ENCODE measurements at regions not wholly inside any gene's neighbourhood (a gene's known extent, or its start where the extent isn't known, plus 50 kb on each side); places are given as distances from the start of the nearest gene placed in this dataset.
"Not testable (repeated sequence)": the region's sequence is repeated elsewhere in the genome, so short reads cannot be mapped to it uniquely, and the experiment has no call there.

- H3K9ac ChIP-seq (ENCODE audit: insufficient read depth in 1 of 2, low read depth in 2 of 2, low read length in 2 of 2), result no peak overlapping the region
- H3K9me1 ChIP-seq (ENCODE audit: control insufficient read depth, insufficient read depth, low read length), result no peaks in the 10 kb centered on the region
- no peak for ATAC-seq
- no peak for DNase-seq (ENCODE audit: extremely low read depth in 1 of 4, low spot score in 3 of 4)
- no peak overlapping the region for H2AFZ ChIP-seq (ENCODE audit: low read depth, low read length)
- no peaks in the 10 kb centered on the region for H3K4me1 ChIP-seq (replicated peaks in 1 of 2; ENCODE audit: control insufficient read depth in 2 of 2, insufficient read depth in 2 of 2, low read length in 2 of 2)
- H3K36me3 ChIP-seq (ENCODE audit: control insufficient read depth, insufficient read depth, low read length), result no peaks in the 10 kb centered on the region
- no TSS peak for BruUV-seq (replicated peaks)
- H3K4me3 ChIP-seq, result no peak overlapping the region
- FAIRE-seq, result no peak
- no peaks in the 10 kb centered on the region for H4K20me1 ChIP-seq (replicated peaks; ENCODE audit: control insufficient read depth, insufficient read depth, low read length)
- H3K9me3 ChIP-seq (replicated peaks; ENCODE audit: control insufficient read depth, insufficient read depth, low read depth, low read length), result no peaks in the 10 kb centered on the region
- intact Hi-C loops (cut with micrococcal nuclease) (no loop called here), in situ Hi-C loops (cut with MboI) (no loop called here)
- WGBS (ENCODE audit: insufficient coverage, low coverage, missing lambda C conversion rate), result 1% methylated on average over 3 of the region's 3 CpGs
- no peak overlapping the region for H3K27ac ChIP-seq (ENCODE audit: extremely low read depth, low read depth, low read length)
- TF ChIP-seq POLR2B (IDR thresholded peaks at IDR 0.05; ENCODE audit: low read depth, partially characterized antibody), result no peak
- H3K27me3 ChIP-seq (ENCODE audit: control insufficient read depth in 2 of 2, insufficient read depth in 2 of 2, low read length in 2 of 2), result peaks cover 3 to 9% of the 10 kb centered on the region in 2 experiments; a peak in 4 of 5 replicates
- H3K79me2 ChIP-seq (ENCODE audit: control insufficient read depth, insufficient read depth, low read length), result no peaks in the 10 kb centered on the region
- POLR2A ChIA-PET, result interaction anchor here (1.3 kb wide), 1 partner anchor 10 kb away, joined by 3 read pairs; no protein-coding TSS in a partner anchor
- CTCF ChIA-PET (ENCODE audit: low intra/inter-chr PET ratio), result no interaction called here
- H3K4me2 ChIP-seq (ENCODE audit: insufficient read depth, low read length), result no peak overlapping the region
Measured at GRCh38 chr1:192906334-192906733, 97.5 kb downstream of the RGS2 start.

GRCh38 chr1:192907545-192908243, 98.9 kb downstream of the RGS2 start:
- intact Hi-C loops (cut with micrococcal nuclease) (no loop called here), in situ Hi-C loops (cut with MboI) (no loop called here)
- Histone ChIP-seq H3K27me3 (ENCODE audit: control insufficient read depth in 2 of 2, insufficient read depth in 2 of 2, low read length in 2 of 2) (peaks cover 5 to 8% of the 10 kb centered on the region in 2 experiments; a peak in 3 of 5 replicates), H4K20me1 (replicated peaks; ENCODE audit: control insufficient read depth, insufficient read depth, low read length) (no peaks in the 10 kb centered on the region), H3K4me2 (ENCODE audit: insufficient read depth, low read length) (no peak overlapping the region), H3K27ac (ENCODE audit: extremely low read depth, low read depth, low read length) (no peak overlapping the region), H3K9ac (ENCODE audit: insufficient read depth in 1 of 2, low read depth in 2 of 2, low read length in 2 of 2) (no peak overlapping the region), H3K9me3 (replicated peaks; ENCODE audit: control insufficient read depth, insufficient read depth, low read depth, low read length) (no peaks in the 10 kb centered on the region), H3K4me1 (replicated peaks in 1 of 2; ENCODE audit: control insufficient read depth in 2 of 2, insufficient read depth in 2 of 2, low read length in 2 of 2) (no peaks in the 10 kb centered on the region), H3K79me2 (ENCODE audit: control insufficient read depth, insufficient read depth, low read length) (no peaks in the 10 kb centered on the region), H3K36me3 (ENCODE audit: control insufficient read depth, insufficient read depth, low read length) (no peaks in the 10 kb centered on the region), H3K4me3 (no peak overlapping the region), H3K9me1 (ENCODE audit: control insufficient read depth, insufficient read depth, low read length) (no peaks in the 10 kb centered on the region), H2AFZ (ENCODE audit: low read depth, low read length) (no peak overlapping the region)
- no peak for DNase-seq (ENCODE audit: extremely low read depth in 1 of 4, low spot score in 3 of 4)
- no peak for FAIRE-seq
- no peak for ATAC-seq
- ChIA-PET CTCF (ENCODE audit: low intra/inter-chr PET ratio) (no interaction called here), POLR2A (interaction anchor here (1.1 to 1.3 kb wide), 2 partner anchors 9 to 33 kb away, joined by 3 read pairs; no protein-coding TSS in a partner anchor)
- no peak for TF ChIP-seq KLF10 (CRISPR knock-in tag; IDR thresholded peaks at IDR 0.05)
- TF ChIP-seq MED1 (CRISPR knock-in tag; IDR thresholded peaks at IDR 0.05; ENCODE audit: borderline replicate concordance), result no peak
- no peak for TF ChIP-seq SRSF1 (IDR thresholded peaks at IDR 0.05; ENCODE audit: low read depth, low read length)
- TF ChIP-seq NUFIP1 (IDR thresholded peaks at IDR 0.05; ENCODE audit: partially characterized antibody), result no peak
- 3% methylated on average over 2 of the region's 2 CpGs for WGBS (ENCODE audit: insufficient coverage, low coverage, missing lambda C conversion rate)
- no TSS peak for BruUV-seq (replicated peaks)

DNA sequence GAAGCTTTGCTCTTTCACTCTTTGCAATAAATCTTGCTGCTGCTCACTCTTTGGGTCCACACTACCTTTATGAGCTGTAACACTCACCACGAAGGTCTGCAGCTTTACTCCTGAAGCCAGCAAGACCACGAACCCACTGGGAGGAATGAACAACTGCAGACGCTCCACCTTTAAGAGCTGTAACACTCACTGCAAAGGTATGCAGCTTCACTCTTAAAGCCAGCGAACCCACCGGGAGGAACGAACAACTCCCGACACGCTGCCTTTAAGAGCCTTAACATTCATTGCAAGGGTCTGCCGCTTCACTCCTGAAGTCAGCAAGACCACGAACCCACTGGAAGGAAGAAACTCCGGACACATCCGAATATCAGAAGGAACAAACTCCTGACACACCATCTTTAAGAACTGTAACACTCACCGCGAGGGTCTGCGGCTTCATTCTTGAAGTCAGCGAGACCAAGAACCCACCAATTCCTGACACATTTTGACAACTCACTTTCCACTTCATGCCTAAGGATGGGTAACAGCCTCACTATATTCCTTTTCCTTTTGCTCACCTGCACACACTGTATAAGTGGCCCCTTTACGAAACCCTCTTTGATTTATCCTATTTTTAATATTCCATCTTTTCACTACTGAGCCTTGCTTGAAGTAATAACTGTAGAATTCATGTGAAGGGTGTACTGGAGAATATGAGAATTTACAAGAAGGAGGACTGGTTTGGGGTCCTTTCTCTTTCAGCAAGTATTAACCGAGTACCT, 103.2 kb downstream of the RGS2 start:
- intact Hi-C loops (cut with micrococcal nuclease); H4K20me1 ChIP-seq (replicated peaks; ENCODE audit: control insufficient read depth, insufficient read depth, low read length); BruUV-seq (replicated peaks); H3K9ac ChIP-seq (ENCODE audit: insufficient read depth in 1 of 2, low read depth in 2 of 2, low read length in 2 of 2); in situ Hi-C loops (cut with MboI); H3K79me2 ChIP-seq (ENCODE audit: control insufficient read depth, insufficient read depth, low read length); H2AFZ ChIP-seq (ENCODE audit: low read depth, low read length); H3K4me2 ChIP-seq (ENCODE audit: insufficient read depth, low read length); FAIRE-seq; H3K27ac ChIP-seq (ENCODE audit: extremely low read depth, low read depth, low read length); DNase-seq (ENCODE audit: extremely low read depth in 1 of 4, low spot score in 3 of 4); CTCF ChIA-PET (ENCODE audit: low intra/inter-chr PET ratio); H3K9me3 ChIP-seq (replicated peaks; ENCODE audit: control insufficient read depth, insufficient read depth, low read depth, low read length); ATAC-seq; H3K27me3 ChIP-seq (ENCODE audit: control insufficient read depth in 2 of 2, insufficient read depth in 2 of 2, low read length in 2 of 2); H3K4me3 ChIP-seq; H3K36me3 ChIP-seq (ENCODE audit: control insufficient read depth, insufficient read depth, low read length); H3K4me1 ChIP-seq (replicated peaks in 1 of 2; ENCODE audit: control insufficient read depth in 2 of 2, insufficient read depth in 2 of 2, low read length in 2 of 2); H3K9me1 ChIP-seq (ENCODE audit: control insufficient read depth, insufficient read depth, low read length): not testable (repeated sequence)
- WGBS (ENCODE audit: insufficient coverage, low coverage, missing lambda C conversion rate), result under 1% methylated on average over 18 of the region's 18 CpGs
- POLR2A ChIA-PET, result interaction anchor here (0.6 kb wide), 1 partner anchor 31 kb away, joined by 3 read pairs; no protein-coding TSS in a partner anchor

Measured in K562 (cell line).